ENCODE measurements at regions not wholly inside any gene's neighbourhood (a gene's known extent, or its start where the extent isn't known, plus 50 kb on each side); places are given as distances from the start of the nearest gene placed in this dataset.
"Not testable (repeated sequence)": the region's sequence is repeated elsewhere in the genome, so short reads cannot be mapped to it uniquely, and the experiment has no call there.

- Histone ChIP-seq H3K36me3 (no peaks in the 10 kb centered on the region), H3K27me3 (replicated peaks; ENCODE audit: insufficient read depth) (no peaks in the 10 kb centered on the region), H3K4me3 (no peak overlapping the region), H3K4me1 (replicated peaks) (no peaks in the 10 kb centered on the region), H3K27ac (no peak overlapping the region), H3K9me3 (no peaks in the 10 kb centered on the region)
- 76% methylated on average over 1 of the region's 1 CpG for WGBS
- intact Hi-C loops (cut with DNase I): no loop called here
- no peak for DNase-seq (ENCODE audit: low spot score)
- TF ChIP-seq, protein P1, sequence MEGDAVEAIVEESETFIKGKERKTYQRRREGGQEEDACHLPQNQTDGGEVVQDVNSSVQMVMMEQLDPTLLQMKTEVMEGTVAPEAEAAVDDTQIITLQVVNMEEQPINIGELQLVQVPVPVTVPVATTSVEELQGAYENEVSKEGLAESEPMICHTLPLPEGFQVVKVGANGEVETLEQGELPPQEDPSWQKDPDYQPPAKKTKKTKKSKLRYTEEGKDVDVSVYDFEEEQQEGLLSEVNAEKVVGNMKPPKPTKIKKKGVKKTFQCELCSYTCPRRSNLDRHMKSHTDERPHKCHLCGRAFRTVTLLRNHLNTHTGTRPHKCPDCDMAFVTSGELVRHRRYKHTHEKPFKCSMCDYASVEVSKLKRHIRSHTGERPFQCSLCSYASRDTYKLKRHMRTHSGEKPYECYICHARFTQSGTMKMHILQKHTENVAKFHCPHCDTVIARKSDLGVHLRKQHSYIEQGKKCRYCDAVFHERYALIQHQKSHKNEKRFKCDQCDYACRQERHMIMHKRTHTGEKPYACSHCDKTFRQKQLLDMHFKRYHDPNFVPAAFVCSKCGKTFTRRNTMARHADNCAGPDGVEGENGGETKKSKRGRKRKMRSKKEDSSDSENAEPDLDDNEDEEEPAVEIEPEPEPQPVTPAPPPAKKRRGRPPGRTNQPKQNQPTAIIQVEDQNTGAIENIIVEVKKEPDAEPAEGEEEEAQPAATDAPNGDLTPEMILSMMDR (IDR thresholded peaks at IDR 0.05): no peak
- TF ChIP-seq POLR2AphosphoS5 (IDR thresholded peaks at IDR 0.05): no peak
- no peak for TF ChIP-seq POLR2A (IDR thresholded peaks at IDR 0.05)
Observed at GRCh38 chr6:49300443-49300842, 162.6 kb downstream of the MMUT start.

- Histone ChIP-seq H3K36me3 (no peaks in the 10 kb centered on the region), H3K4me1 (replicated peaks) (no peaks in the 10 kb centered on the region), H3K27ac (no peak overlapping the region), H3K27me3 (replicated peaks; ENCODE audit: insufficient read depth) (no peaks in the 10 kb centered on the region), H3K9me3 (no peaks in the 10 kb centered on the region), H3K4me3 (no peak overlapping the region)
- no peak for TF ChIP-seq POLR2AphosphoS5 (IDR thresholded peaks at IDR 0.05)
- no peak for TF ChIP-seq POLR2A (IDR thresholded peaks at IDR 0.05)
- TF ChIP-seq, protein P1 (IDR thresholded peaks at IDR 0.05): no peak
- intact Hi-C loops (cut with DNase I): no loop called here
- DNase-seq (ENCODE audit: low spot score): no peak
Observed at GRCh38 chr6:49299279-49299678, 163.8 kb downstream of the MMUT start.

DNA sequence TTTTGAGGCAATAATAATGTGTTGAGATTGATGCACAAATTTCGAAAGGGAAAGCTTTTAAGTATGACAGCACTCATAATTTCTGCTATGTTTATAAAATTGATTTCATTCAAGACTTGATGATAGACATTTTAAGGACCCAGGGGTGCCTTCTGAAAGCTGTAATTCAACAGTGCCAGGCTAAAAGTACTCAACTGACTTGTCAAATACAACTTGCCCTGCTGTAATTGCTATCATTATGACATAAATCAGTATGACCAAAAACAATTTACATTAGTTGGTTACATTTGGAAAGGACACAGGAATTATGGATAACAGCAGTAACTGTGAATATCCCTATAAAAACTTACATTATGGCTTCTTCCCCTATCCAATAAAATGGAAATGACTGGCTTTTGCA, 178.9 kb downstream of the MMUT start:
- WGBS: 57% methylated on average over 1 of the region's 1 CpG
- TF ChIP-seq POLR2AphosphoS5 (IDR thresholded peaks at IDR 0.05) (no peak), POLR2A (IDR thresholded peaks at IDR 0.05) (no peak)
- TF ChIP-seq, protein P1 (IDR thresholded peaks at IDR 0.05): no peak
- no peak overlapping the region for H3K4me3 ChIP-seq
- no peaks in the 10 kb centered on the region for H3K9me3 ChIP-seq
- no peaks in the 10 kb centered on the region for H3K27me3 ChIP-seq (replicated peaks; ENCODE audit: insufficient read depth)
- H3K36me3 ChIP-seq: no peaks in the 10 kb centered on the region
- no peak overlapping the region for H3K27ac ChIP-seq
- intact Hi-C loops (cut with DNase I): no loop called here
- no peaks in the 10 kb centered on the region for H3K4me1 ChIP-seq (replicated peaks)
- DNase-seq (ENCODE audit: low spot score): no peak

GRCh38 chr6:49274809-49275769, 188.0 kb downstream of the MMUT start:
- H3K27me3 ChIP-seq (replicated peaks; ENCODE audit: insufficient read depth); H3K27ac ChIP-seq; DNase-seq (ENCODE audit: low spot score); H3K4me3 ChIP-seq; H3K4me1 ChIP-seq (replicated peaks); H3K36me3 ChIP-seq; H3K9me3 ChIP-seq; intact Hi-C loops (cut with DNase I): not testable (repeated sequence)
- WGBS: 83% methylated on average over 27 of the region's 27 CpGs

DNA sequence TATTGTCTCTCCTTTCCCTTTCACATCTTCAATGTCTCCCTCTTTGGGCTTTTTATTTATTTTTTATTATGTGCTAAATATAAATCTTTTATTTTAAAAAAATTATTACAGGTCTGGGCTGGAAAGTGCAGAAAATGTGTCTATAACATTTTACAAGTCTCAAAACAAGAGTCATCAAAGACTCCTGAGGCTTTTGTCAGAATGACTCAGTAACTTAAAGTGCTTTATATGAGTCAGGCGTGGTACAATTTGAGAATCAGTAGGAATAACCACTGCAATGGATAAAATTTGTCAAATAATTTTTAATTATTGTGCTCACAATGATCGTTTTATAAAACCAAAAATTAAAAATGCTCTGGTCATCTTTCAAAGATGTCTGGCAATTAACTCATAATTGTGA, 193.9 kb downstream of the MMUT start:
- 28% methylated on average over 2 of the region's 2 CpGs for WGBS
- no peak for TF ChIP-seq POLR2A (IDR thresholded peaks at IDR 0.05)
- TF ChIP-seq, protein P1 (IDR thresholded peaks at IDR 0.05): no peak
- no peak for TF ChIP-seq POLR2AphosphoS5 (IDR thresholded peaks at IDR 0.05)
- Histone ChIP-seq H3K4me3 (no peak overlapping the region), H3K27ac (no peak overlapping the region), H3K36me3 (no peaks in the 10 kb centered on the region), H3K9me3 (no peaks in the 10 kb centered on the region), H3K27me3 (replicated peaks; ENCODE audit: insufficient read depth) (no peaks in the 10 kb centered on the region), H3K4me1 (replicated peaks) (no peaks in the 10 kb centered on the region)
- intact Hi-C loops (cut with DNase I): no loop called here
- no peak for DNase-seq (ENCODE audit: low spot score)

All from prostate gland (tissue), 2 donors.